ENCODE measurements at regions not wholly inside any gene's neighbourhood (a gene's known extent, or its start where the extent isn't known, plus 50 kb on each side); places are given as distances from the start of the nearest gene placed in this dataset.

DNA sequence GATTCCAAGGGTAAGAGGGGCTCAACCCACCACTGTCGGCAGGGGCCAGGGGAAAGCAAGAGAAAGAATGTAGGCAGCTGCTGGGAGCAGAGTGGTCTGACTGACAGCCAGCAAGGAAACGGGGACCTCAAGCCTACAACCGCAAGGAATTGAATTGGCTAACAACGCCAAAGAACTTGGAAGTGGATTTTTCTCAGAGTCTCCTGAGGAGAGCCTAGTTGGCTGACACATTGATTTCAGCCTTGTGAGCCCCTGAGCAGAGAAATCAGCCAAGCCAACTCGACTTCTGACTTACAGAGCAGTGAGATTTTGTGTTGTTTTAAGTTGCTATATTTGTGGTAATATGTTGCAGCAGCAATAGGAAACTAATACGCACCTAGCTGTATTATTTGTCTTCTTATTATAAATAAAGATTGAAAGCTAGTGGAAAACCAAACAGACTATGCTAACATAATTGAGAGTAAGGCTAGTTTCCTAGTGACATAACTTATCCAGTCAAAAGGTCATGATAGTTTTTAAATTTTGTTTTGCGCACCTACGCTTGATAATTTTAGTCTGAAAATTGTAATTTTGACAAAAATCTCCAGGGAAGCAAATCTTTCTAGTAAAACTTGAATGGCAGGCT lies 145.8 kb upstream of the HCCS start:
- H3K27me3 ChIP-seq: no peaks in the 10 kb centered on the region
- H3K27ac ChIP-seq: no peak overlapping the region
- H3K9me3 ChIP-seq: no peaks in the 10 kb centered on the region
- no peaks in the 10 kb centered on the region for H3K4me1 ChIP-seq
- TF ChIP-seq, protein P1, sequence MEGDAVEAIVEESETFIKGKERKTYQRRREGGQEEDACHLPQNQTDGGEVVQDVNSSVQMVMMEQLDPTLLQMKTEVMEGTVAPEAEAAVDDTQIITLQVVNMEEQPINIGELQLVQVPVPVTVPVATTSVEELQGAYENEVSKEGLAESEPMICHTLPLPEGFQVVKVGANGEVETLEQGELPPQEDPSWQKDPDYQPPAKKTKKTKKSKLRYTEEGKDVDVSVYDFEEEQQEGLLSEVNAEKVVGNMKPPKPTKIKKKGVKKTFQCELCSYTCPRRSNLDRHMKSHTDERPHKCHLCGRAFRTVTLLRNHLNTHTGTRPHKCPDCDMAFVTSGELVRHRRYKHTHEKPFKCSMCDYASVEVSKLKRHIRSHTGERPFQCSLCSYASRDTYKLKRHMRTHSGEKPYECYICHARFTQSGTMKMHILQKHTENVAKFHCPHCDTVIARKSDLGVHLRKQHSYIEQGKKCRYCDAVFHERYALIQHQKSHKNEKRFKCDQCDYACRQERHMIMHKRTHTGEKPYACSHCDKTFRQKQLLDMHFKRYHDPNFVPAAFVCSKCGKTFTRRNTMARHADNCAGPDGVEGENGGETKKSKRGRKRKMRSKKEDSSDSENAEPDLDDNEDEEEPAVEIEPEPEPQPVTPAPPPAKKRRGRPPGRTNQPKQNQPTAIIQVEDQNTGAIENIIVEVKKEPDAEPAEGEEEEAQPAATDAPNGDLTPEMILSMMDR (IDR thresholded peaks at IDR 0.05): no peak
- no peak for TF ChIP-seq POLR2A (IDR thresholded peaks at IDR 0.05)
- DNase-seq: no peak
- H3K36me3 ChIP-seq: no peaks in the 10 kb centered on the region
- no peak overlapping the region for H3K4me3 ChIP-seq

DNA sequence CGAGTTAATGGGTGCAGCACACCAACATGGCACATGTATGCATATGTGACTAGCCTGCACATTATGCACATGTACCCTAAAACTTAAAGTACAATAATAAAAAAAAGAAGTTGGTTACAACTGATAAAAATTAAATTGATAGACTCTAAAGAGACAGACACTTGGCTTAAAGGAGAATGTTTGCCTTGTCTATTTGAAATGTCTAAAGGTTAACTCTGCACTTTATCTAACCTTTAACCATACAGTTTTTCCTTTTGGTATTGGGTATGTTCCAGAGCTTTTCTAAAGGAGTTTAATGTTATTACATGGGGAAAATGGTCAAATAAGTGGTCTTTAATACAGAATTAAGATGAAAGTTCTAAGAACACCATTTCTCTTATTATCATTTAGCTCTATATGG lies 145.1 kb upstream of the HCCS start:
- Histone ChIP-seq H3K9me3 (no peaks in the 10 kb centered on the region), H3K36me3 (no peaks in the 10 kb centered on the region), H3K4me1 (no peaks in the 10 kb centered on the region), H3K27me3 (no peaks in the 10 kb centered on the region), H3K27ac (no peak overlapping the region), H3K4me3 (no peak overlapping the region)
- DNase-seq: no peak
- TF ChIP-seq, protein P1 (IDR thresholded peaks at IDR 0.05): no peak
- TF ChIP-seq POLR2A (IDR thresholded peaks at IDR 0.05): no peak

DNA sequence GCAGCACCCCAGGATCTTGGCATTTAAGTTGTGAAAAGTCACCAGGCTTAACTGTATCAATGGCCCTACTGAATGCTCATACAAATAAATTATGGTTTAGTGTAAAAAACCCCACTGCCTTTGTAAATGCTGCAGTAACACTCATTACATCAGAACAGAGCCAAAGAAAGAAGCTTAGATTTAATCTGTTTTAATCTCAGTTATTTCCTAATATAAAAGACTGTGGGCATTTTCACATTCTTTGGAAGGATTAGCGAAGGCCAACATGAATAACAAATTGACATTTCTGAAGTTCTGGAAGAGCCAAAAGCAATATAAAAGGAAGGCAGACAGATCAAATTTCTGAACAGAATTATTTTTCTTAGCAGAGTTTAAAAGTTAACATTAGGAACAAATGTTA lies 140.0 kb upstream of the HCCS start:
- no peak for TF ChIP-seq POLR2A (IDR thresholded peaks at IDR 0.05)
- TF ChIP-seq, protein P1 (IDR thresholded peaks at IDR 0.05): no peak
- H3K36me3 ChIP-seq: no peaks in the 10 kb centered on the region
- H3K9me3 ChIP-seq: no peaks in the 10 kb centered on the region
- H3K4me1 ChIP-seq: no peaks in the 10 kb centered on the region
- H3K4me3 ChIP-seq: no peak overlapping the region
- no peaks in the 10 kb centered on the region for H3K27me3 ChIP-seq
- DNase-seq: no peak
- H3K27ac ChIP-seq: no peak overlapping the region

DNA sequence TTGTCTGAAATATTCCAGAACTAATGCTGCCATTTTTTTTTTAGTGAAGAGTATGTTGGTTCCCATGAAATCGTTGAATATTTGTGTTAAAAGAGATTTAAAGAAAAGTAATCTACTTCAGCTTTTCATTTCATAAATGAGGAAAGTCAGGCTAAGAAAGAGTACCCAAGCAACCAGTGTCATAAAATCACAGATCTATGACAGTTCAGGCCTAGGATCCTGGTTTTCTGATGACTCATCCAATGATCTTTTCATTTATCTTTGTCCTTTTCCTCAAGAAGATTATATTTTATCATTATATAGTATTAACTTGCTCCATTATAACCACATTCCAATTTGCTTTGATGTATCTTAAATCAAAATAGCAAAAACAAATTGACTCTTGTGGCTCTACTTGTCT lies 139.4 kb upstream of the HCCS start:
- Histone ChIP-seq H3K27ac (no peak overlapping the region), H3K4me1 (no peaks in the 10 kb centered on the region), H3K27me3 (no peaks in the 10 kb centered on the region), H3K4me3 (no peak overlapping the region), H3K36me3 (no peaks in the 10 kb centered on the region), H3K9me3 (no peaks in the 10 kb centered on the region)
- TF ChIP-seq, protein P1 (IDR thresholded peaks at IDR 0.05): no peak
- no peak for TF ChIP-seq POLR2A (IDR thresholded peaks at IDR 0.05)
- no peak for DNase-seq

DNA sequence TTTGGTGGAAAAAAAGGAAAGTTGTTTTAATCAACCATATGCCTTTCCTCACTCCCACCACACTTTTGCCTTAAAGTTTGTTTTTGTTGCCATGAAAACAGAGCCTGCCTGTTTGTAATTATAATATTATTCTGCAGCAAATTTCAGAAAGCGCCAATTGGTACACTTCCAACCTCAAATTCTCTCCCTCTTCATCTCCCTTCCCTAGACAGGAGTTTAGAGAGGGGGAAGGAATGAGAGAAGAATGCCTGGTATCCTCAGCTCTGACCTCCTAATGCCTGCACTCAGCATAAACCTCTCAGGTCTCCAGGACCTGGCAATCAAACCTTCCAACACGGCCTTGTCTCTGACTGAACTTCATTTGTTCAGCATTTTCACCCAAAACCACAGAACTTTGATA lies 138.4 kb upstream of the HCCS start:
- Histone ChIP-seq H3K4me1 (no peaks in the 10 kb centered on the region), H3K9me3 (no peaks in the 10 kb centered on the region), H3K4me3 (no peak overlapping the region), H3K27ac (no peak overlapping the region), H3K36me3 (no peaks in the 10 kb centered on the region), H3K27me3 (no peaks in the 10 kb centered on the region)
- no peak for DNase-seq
- TF ChIP-seq POLR2A (IDR thresholded peaks at IDR 0.05): no peak
- TF ChIP-seq, protein P1 (IDR thresholded peaks at IDR 0.05): no peak

DNA sequence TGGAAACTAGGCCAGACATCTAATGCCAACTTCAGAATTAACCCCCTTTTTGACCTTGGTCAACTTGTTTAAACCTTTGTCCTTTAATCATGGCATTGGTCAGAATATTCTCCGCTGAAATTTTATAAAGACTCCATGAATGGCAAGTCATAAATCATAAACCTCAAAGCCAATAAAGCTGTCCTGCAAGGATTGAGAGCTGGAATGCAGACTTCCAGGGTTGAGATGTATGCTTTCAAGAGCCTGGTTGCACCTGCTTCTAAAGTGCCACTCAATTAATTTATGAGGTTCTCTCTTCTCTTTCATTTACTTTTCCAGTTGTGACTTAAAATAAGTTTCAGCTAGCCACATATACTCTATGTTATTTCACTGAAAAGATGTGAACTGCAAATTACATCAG lies 136.2 kb upstream of the HCCS start:
- Histone ChIP-seq H3K9me3 (no peaks in the 10 kb centered on the region), H3K27me3 (no peaks in the 10 kb centered on the region), H3K27ac (no peak overlapping the region), H3K36me3 (no peaks in the 10 kb centered on the region), H3K4me3 (no peak overlapping the region), H3K4me1 (no peaks in the 10 kb centered on the region)
- DNase-seq: no peak
- TF ChIP-seq, protein P1 (IDR thresholded peaks at IDR 0.05): no peak
